ENCODE measurements at regions not wholly inside any gene's neighbourhood (a gene's known extent, or its start where the extent isn't known, plus 50 kb on each side); places are given as distances from the start of the nearest gene placed in this dataset.

DNA sequence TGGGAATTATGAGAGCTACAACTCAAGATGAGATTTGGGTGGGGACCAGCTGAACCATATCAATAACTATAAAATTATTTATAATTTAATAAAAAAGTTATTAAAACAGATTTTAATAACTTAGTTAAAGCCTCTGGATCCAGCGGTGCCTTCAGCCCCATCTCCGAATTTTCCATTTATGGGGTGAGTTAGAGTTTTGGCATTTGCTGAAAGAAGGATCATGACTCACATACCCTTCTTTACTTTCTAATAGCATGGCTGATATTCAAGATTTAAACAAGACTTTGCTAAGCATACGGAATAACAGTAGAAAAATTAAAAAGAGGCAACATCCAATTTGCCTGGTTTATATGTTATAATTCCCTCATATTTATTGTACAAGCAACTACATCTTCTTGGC, 94.5 kb downstream of the RDH14 start:
- no peak for DNase-seq (ENCODE audit: low read depth)

DNA sequence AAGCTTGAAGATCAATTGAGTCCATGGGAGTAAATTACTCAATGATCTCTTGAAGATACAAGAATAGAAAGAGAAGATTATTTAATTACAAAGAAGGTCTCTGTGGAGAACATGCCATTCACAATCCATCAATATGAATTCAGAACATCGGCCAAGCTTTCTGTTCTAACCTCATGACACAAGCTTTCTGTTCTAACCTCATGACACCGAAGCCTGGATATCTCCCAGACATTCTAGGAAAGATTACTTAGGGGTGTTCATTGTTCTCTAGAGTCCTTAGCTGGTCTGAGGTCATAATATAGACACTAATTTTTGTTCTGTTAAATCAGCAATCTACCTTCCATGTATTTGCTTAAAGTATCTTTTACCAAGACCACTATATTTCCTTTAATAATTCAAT, 95.5 kb downstream of the RDH14 start:
- no peak for DNase-seq (ENCODE audit: low read depth)

DNA sequence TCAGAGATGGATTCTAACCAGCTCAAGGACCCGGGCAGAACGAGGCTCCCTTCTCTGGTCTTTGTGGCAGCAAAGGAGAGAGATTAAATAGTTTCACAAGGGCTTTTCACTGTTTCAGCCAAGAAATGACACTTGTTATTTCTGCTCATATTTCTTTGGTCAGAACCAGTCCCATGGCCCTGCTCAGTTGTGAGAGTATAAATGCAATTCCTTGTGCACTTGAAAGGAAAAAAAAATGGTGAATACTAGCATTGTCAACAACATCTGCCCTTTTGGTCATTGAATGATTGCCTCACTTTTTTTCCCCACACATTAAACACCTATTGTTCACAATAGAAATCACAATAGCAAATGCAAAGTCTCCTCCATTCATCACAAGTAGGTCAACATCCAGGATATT, 104.4 kb downstream of the RDH14 start:
- no peak for DNase-seq (ENCODE audit: low read depth)

DNA sequence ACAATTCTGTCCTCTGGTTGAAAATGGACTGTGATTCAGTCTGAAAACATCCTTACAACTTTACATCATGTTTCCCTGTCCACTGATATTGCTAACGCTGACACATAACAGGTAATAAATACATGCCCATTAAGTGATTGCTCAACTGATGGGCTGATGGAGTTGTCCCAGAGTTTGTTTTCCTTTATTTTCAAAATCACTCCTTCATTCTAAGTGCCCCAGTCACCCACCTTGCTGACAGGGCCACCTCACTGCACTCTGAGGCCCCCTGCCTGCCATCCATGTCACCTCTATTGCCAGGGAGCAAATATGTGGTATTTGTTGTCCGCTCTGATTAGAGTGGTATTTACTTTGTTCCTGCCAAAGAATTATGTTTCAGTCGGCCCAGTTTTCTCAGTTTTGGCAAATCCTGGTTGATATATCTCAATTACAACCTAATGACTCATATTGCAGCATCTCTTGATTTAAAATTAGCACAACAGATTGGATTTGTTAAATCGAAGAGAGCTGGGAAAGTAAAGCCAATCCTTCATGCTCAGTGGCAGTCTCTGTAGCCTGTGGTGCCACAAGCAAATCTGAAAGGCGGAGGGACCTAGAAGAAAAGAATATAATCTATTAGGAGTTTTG, 105.1 kb downstream of the RDH14 start:
- no peak for DNase-seq (ENCODE audit: low read depth)

DNA sequence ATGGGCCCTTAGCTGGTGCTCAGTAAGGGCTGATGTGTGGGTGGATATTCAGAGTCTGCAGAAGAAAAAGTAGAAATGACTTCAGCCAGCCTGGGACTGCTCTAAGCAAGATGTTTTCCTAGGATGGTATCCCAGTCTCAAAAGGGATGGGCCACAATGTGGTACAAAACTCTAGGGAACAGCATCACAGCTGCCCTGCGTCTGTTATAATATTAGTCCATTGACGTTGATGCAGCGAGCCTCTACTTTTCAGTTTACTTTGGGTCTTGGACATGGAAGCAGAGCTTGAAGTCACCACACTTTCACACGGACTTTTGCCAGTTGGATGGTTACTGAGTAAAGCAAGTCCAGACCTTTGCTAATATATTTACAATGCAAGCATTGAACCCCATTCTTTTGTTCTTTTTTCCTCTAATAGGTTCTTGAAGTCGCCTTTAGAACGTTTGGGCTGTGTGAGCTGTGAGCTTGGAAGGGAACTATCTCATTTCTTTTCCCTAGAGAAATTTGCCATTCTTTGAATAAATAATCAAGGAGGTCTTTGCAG, 105.7 kb downstream of the RDH14 start:
- DNase-seq (ENCODE audit: low read depth) = no peak

DNA sequence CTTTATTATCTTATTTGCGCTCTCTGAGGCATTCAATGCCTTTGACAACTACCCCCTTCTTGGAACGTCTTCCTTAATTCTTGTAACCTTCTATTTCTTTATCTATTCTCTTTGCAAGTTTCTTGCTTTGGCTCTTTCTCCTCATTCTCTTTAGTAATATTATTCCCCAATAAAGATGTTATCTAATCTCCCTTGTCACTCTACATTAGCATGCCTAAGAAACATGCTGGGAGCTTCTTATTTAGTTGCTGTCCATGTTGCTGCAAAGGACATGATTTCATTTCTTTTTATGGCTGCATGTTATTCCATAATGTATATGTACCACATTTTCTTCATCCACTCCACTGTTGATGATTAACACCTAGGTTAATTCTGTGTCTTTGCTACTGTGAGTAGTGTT, 113.7 kb downstream of the RDH14 start:
- DNase-seq (ENCODE audit: low read depth) = no peak

DNA sequence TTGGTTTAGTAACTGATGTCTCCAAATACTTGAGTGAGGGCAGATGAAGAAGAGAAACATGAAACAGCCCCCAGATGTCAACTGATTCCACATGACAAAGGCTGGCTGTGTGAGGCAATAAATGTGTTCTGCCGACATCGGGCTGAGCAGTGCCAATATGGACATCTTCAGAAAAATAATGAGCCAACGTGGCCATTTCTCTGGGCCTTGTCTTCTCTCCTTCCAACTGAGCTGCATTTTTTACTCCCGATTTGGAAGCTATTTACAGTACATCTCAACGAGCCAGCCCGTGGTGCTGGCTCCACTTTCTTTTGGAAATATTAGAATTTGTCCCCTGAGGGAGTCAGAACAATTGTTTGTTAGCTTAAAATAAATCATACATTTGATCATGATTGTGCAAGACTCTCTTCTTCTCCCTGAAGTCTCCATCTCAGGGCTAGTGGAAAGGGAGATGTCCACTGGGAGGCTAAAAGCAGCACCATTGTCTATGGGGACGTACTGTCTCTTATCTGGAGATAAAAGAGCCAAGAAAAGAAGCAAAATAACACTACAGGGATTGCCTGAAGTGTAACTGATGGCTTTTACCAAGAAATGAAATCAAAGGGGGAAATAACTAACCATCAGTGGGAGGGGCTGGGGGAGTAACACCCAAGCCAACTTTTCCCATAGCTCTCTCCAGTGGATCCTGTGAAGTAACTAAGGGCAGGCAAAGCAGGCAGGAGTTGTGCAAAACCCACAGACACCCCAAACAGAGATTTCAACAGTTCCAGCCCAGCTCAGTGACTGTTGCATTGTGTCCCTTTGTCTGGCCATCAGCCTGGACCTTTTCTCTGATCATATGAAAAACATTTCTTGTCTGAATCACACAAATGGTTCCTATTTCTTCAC, 114.8 kb downstream of the RDH14 start:
- no peak for DNase-seq (ENCODE audit: low read depth)

DNA sequence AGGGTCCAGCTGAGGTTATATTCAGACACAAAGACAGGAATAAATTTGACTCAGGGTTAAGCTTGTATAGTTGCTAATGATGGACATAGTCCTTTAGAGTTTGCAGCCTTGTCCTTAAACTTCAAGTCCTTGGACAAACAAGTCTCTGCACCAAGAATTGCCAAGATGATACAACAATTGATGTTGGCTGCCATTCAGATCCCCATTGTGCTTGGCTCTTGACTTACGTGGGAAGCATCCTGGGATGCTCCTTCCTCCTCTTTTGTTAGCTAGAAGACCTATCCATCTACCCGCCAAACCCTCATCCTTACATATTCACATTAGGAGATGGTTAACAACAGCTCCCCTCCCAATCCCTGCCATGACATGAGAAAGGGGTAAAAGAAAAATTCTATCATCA, 115.6 kb downstream of the RDH14 start:
- no peak for DNase-seq (ENCODE audit: low read depth)

DNA sequence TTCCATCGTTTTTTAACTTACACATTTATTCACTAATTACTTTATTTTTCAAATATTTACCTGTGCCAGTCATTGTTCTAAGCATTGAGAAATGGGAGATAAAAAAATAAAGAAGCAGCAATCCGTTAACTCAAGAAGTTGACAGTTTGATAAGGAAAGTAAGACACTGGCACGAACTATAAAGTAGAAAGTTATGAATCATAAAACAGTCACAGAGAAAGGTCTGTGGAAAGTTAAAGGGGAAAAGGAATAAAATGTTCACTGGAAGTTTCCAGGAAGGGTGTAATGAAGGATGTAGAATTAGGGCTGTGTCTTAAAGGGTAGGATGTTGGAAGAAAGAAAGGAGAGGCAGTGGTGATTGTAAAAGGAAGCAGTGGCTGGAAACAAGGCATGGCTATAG, 118.9 kb downstream of the RDH14 start:
- DNase-seq (ENCODE audit: low read depth) = no peak

DNA sequence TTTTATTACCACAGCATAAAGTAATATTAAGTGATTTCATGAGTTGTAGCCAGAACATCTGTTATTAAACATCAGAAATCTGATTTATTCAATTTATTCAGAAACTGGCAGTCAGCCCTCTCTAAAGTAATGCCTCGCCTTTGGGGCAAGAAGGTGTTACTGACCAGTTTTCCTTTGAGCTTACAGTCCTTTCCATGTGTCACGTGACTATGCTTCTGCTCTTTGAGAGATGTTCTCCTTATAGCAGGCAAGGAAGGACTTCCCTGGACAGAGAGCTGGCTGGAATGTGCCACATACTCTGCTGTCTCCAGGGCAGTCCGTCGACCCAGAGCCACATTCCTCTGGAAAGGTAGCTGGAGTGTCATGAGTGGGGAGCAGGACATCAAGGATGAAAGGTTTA, 119.7 kb downstream of the RDH14 start:
- no peak for DNase-seq (ENCODE audit: low read depth)

DNA sequence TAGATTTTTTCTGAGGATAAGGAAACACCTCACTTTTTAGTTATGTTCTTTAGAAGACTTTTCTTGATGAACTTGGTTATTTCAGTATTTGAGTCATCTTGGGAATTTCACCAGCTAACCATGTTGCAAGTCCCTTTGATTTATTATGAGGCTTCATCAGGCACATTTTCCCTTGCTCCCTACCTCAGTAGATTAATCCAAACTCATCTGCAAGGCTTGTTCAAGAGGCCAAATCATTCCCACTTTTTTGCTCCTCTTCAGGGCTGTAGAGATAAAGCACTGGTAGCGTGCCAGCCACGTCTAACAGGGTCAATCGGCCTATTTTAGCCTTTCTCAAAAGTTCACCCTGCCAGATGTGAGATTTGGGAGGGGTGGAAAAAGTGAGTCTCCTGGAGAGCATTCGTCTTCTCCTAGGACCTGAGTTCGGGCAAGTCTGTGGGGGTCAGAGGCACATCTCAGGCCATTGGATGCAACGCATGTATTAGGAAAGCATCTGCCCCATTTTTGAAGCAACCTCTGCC, 120.3 kb downstream of the RDH14 start:
- peak; percentile 15 for DNase-seq (ENCODE audit: low read depth)

DNA sequence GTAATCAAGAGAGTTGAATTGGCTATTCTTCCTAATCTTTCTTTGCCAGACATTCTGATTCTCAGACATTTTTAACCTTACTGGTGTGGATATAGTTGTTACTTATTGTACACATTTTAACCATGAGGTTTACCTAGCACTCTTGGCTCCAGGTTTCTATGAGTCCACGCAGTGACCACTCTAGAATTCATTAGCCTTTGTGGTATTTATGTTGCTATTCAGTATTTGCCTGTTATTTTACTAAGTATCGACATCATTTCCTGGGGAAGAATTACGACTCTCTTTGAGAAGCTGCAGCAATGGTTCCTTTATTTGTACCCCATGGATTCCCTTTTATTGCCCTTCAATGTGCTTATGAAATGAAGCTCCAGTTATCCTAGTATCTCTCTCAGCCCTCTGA, 120.7 kb downstream of the RDH14 start:
- DNase-seq (ENCODE audit: low read depth) = no peak

DNA sequence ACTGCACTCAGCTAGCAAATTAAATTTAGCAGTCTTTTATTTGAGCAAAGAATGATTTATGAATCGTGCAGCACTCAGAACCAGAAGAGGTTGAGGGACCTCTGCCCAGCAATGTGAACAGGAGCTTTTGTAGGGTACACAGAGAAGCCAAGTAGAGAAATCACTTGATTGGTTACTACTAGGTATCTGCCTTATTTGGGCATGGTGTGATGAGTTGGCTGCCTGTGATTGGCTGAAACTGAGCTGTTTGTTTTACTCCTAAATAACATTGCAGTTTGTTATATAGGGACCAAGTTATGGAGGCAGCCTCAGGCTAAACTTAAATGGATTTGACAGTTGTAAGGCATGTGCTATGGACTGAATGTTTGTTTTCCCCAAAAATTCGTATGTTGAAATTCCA, 122.5 kb downstream of the RDH14 start:
- no peak for DNase-seq (ENCODE audit: low read depth)

DNA sequence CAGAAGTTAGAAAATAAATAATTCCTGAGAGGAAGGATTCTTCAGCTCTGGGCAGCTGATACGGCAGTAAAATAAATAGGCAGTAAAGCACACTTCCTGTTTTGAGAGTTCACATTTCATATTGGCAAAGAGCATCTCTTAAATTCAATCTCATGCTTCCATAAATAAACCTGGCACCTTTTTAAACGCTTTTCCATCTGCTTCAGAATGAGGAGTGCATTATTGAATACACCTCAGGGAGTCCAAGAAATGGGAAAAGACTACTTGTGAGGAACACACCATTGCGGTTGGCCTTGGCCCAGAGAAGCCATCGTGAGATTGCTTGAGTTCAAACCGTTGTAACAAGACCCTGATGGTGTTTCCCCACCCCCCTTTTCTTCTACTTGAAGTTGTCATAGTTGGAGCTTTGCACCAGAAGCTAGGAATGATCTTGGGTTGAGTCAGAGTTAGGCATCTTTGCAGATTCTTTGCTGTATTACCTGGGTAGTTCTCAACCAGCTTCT, 123.9 kb downstream of the RDH14 start:
- DNase-seq (ENCODE audit: low read depth) = no peak

DNA sequence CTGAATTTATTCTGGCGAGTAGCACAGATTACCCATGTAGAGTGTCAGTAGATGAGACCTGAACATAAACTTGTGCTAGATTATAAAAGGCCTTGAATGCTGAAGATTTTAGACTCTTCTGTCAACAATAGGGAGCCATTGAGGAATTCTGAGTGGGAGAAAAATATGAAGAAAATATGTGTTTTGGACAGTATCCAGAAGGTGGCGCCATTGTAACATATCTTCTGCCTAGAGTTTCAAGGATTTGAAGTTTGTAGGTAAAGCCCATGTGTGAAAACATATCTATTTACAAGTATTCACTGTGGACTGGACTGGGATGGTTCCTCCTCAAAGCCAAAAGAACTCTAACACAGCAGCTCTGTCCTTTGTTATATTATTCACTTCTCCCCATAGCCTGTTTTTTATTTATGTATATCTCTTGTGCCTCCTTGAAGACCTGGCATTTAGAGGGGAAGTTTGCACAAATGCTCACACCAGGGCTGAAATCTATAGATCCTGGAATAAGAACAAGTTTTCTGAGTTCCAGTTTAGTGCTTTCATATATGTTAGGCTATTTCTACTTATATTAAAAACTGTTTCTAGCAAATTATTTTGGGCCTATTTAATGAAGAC, 124.9 kb downstream of the RDH14 start:
- DNase-seq (ENCODE audit: low read depth) = peak; percentile 52

DNA sequence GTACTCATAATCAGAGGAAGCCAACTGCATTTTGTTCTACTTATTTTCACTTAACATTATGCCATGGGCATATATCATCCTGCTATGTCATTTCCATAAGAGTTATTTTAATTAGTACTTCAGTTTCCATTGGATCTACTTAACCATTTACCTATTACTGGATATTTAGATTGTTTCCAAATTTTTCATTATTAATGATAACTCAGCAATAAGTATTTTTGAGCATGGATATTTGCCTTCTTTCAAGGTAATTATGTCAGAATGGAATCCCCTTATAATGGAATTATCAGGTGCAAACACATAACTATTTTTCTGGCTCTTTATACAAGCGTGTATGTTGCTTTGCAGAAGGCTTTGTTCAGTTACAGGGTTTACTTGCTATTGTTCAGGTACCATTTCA, 126.6 kb downstream of the RDH14 start:
- DNase-seq (ENCODE audit: low read depth) = no peak

DNA sequence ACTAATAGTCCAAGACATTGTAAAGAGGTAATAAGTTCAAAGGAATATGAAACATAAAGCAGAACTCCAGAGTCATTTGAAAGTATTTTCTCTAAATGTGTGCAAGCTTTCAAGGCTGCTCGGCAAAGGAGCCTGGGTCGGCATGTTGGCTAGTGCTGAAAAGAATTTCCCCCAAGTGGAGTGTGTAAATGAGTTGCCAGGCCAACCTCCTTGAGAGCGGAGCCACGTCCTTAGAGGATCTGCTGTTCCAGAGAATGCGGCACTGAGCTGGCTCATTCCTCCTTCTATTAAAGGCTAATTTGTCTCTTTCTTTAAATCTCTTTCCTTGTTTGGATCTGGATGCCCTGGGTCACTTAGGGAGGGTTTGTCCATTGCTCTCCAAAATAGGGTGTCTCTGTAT, 127.5 kb downstream of the RDH14 start:
- DNase-seq (ENCODE audit: low read depth) = no peak

DNA sequence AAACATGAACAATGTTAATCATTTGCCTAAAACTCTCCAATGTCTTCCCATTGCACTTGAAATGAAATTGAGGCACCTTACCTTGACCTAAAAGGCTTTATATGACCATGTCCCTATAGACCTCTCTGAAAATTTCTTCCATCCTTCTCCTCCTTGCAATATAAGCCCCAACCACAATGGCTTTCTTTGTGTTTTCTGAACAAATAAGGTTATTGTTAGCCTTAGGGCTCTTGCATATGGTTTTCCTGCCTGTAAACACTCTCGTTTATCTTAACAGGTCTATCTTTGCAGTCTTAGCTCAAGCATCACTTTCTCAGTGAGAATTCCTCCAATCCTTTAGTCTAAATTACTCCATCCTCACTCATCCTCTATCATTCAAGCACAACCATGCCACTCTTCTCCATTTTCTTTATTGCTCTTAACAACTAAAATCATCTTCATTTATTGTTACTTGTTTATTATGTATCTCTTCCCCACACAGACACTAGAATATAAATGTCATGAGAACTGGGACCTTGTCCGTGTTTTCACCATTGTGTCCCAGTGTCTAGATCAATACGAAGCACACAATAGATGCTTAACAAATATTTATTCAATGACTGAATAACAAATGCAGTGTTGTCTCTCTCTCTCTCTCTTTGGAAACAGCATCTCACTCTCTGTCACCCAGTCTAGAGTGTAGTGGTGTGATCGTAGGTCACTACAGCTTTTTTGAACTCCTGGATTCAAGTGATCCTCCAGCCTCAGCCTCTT, 129.3 kb downstream of the RDH14 start:
- no peak for DNase-seq (ENCODE audit: low read depth)

DNA sequence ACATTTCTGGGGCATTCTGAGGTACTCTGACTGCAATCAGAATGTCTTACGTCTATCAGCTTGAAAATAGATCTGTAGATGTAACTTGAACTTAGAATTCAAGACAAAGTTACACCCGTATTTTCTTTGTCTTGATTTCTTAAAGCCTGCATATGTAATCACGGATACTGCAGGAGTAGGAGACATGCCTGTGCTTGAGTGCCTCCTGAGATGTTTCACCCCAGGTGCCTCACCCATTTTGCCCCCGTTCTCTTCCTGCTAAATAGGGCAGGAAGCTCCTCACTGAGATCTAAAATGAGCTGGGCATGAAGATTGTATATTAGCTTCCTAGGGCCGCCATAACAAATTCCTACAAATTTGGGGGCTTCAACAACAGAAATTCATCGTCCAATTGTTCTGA, 131.9 kb downstream of the RDH14 start:
- DNase-seq (ENCODE audit: low read depth) = no peak

DNA sequence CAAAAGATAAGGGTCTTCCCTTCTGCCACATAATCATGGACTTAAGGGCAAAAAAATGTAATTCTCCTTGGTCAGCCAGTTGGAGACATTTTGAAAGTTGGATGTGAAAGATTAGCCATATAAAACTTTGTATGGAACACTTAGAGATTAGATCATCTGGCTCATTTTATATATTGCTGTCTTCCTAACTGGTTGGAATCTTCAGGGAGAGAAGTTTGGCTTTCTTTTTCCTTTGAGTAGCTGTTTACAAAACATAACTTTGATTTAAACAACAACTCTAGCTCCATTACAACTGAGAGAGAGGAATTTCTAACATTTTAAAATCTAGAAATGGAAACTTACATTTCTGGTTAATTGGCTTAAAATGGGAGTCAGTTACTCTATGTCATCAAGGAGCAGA, 132.7 kb downstream of the RDH14 start:
- no peak for DNase-seq (ENCODE audit: low read depth)

DNA sequence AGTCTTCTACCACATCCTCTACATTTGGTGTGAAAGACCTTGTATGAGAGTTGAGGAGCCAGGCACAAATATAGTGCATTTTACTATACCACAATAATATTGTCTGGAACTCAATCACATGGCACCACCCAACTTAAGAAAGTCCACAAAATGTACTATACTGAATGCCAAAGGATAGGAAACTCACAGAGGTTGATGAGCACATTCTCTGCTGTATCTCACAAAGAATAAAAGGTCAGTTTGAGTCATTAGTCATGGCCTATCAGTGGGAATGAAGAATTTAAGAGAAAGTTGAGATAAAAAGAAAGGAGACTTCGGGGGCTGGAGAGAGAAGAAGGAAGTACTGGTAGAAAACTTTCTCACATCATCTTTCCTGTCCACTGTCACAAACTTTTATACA, 134.3 kb downstream of the RDH14 start:
- no peak for DNase-seq (ENCODE audit: low read depth)

DNA sequence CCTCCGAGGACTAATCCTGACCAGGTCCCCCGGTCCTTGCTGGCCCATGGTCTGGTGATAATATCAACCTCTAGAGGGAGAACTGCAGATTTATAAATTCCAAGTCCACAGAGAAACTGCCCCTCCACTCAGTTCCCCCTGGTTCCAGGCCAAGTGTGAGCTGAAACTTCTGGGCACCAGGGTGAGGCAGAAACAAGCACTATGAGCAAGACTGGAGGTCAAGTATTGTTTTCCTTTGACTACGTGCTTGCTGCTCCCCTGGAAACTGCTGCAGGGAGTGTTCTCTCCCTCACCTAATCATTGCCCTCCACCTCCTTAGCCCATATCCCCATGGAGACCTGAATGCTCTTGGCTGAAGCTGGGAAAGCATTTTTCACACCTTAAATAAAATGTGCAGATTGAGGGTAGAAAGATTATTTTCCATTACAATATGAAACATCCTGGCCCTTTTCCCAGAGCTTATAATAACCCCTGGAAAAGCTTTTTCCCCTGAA, 135.2 kb downstream of the RDH14 start:
- DNase-seq (ENCODE audit: low read depth) = no peak

Data from HS-5 (cell line).